Ovary (tissue), 7 donors: ENCODE measurements at regions not wholly inside any gene's neighbourhood (a gene's known extent, or its start where the extent isn't known, plus 50 kb on each side); places are given as distances from the start of the nearest gene placed in this dataset.

Source experiments
- DNase-seq, 5 donors: peaks; one replicate each; pipeline ENCODE4 v3.0.0-alpha.2; 2019 to 2020
- H3K27ac ChIP-seq, 2 donors: fragments of 200-600 bp; one replicate each; pipeline versions ENCODE4 v1.5.1 to v1.8.0; 2019 to 2022
- H3K27me3 ChIP-seq: fragments of 200-600 bp; one replicate; pipeline ENCODE4 v1.8.0; 2022
- H3K36me3 ChIP-seq: fragments of 200-600 bp; sonication (generic); one replicate; pipeline ENCODE4 v1.5.1; 2019
- H3K4me1 ChIP-seq: one replicate; pipeline ENCODE4 v1.8.1; 2013; ENCODE audit warnings: mild to moderate bottlenecking, moderate library complexity; ENCODE audit not compliant: insufficient read depth
- H3K4me3 ChIP-seq: fragments of 200-600 bp; sonication (generic); one replicate; pipeline ENCODE4 v1.5.1; 2017
- H3K9me3 ChIP-seq, 2 donors: fragments of 200-600 bp in 1 of 2; sonication (generic) in 1 of 2; one replicate each; pipeline versions ENCODE4 v1.5.1 to v1.8.1; 2013 to 2019; ENCODE audit warnings: mild to moderate bottlenecking in 1 of 2, moderate library complexity in 1 of 2
- EP300 ChIP-seq: sonication (generic); formaldehyde crosslinking; IDR thresholded peaks from one replicate; pipeline ENCODE4 v1.6.1; 2017; ENCODE audit warnings: antibody characterized with exemption
- POLR2A ChIP-seq: fragments of 450-650 bp; IDR thresholded peaks from one replicate; pipeline ENCODE4 v1.6.1; 2017; ENCODE audit warnings: antibody characterized with exemption, mild to moderate bottlenecking, moderate library complexity
- WGBS, 3 donors: extraction: QIAGEN DNeasy Blood & Tissue Kit in 1 of 3; methylation state at CpG; one replicate each; pipeline versions ENCODE4 v1.1.5 to v1.1.7; 2013 to 2017; 5-methylcytosine and 5-hydroxymethylcytosine counted together
- intact Hi-C, 4 donors: fragments of 100-400 bp; cut with DNase I; formaldehyde crosslinking; loops; one replicate each; pipeline versions ENCODE4 v1.11.0 to v1.15.1; 2022 to 2023
- TF ChIP-seq, protein P1 (sequence below), 3 donors: fragments of 450-650 bp in 2 of 3; fragments of 200-600 bp in 1 of 3; IDR thresholded peaks; one replicate each; pipeline versions ENCODE4 v1.5.1 to v1.8.0; 2016 to 2022; ENCODE audit warnings: antibody characterized with exemption in 3 of 3, mild to moderate bottlenecking in 1 of 3
- donor health status: DM: no; HTN: no; CAD: no; lungs with moderate emphysema.
- donor health status: DM: no; HTN: no; CAD: no.
- donor health status: Bipolar disorder and iron deficiency.
- donor health status: DM: no; HTN: no; CAD: no.
- donor health status: DM: yes; HTN: yes; CAD: no.

- intact Hi-C loops = loop anchor here in 1 of 4 donors (10.0 kb wide), 1 partner anchor 54 kb away; no protein-coding TSS in a partner anchor
- no peak for TF ChIP-seq POLR2A
- TF ChIP-seq, protein P1, sequence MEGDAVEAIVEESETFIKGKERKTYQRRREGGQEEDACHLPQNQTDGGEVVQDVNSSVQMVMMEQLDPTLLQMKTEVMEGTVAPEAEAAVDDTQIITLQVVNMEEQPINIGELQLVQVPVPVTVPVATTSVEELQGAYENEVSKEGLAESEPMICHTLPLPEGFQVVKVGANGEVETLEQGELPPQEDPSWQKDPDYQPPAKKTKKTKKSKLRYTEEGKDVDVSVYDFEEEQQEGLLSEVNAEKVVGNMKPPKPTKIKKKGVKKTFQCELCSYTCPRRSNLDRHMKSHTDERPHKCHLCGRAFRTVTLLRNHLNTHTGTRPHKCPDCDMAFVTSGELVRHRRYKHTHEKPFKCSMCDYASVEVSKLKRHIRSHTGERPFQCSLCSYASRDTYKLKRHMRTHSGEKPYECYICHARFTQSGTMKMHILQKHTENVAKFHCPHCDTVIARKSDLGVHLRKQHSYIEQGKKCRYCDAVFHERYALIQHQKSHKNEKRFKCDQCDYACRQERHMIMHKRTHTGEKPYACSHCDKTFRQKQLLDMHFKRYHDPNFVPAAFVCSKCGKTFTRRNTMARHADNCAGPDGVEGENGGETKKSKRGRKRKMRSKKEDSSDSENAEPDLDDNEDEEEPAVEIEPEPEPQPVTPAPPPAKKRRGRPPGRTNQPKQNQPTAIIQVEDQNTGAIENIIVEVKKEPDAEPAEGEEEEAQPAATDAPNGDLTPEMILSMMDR (IDR thresholded peaks at IDR 0.05) = no peak
- TF ChIP-seq EP300 = no peak
- 48 to 54% (median 54%) methylated on average over 6 of the region's 6 CpGs for WGBS, 3 donors
- no peak for DNase-seq
- Histone ChIP-seq H3K9me3 (no peaks in the 10 kb centered on the region), H3K36me3 (no peaks in the 10 kb centered on the region), H3K27me3 (no peaks in the 10 kb centered on the region), H3K4me1 (peaks cover 7% of the 10 kb centered on the region), H3K27ac (no peak overlapping the region), H3K4me3 (no peak overlapping the region)
Measured at GRCh38 chr3:72328755-72329277, 519.4 kb downstream of the SHQ1 start.

DNA sequence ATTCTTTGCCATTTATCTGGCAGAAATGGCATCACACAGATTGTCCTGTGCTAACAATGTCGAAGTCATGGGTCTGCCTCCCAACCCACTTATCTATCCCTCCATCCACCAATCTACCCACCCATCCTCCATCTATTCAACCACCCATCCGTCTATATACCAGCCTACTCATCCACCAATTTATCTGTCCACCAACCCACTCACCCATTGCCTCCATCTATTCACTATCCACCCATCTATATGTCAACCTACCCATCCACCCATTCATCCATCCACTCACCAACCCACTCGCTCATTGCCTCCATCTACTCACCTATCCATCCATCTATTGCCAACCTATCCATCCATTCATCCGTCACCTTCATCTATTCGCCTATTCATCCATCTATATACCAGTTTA lies 521.2 kb downstream of the SHQ1 start:
- Histone ChIP-seq H3K36me3 (no peaks in the 10 kb centered on the region), H3K9me3 (no peaks in the 10 kb centered on the region), H3K4me3 (no peak overlapping the region), H3K27me3 (no peaks in the 10 kb centered on the region), H3K27ac (no peak overlapping the region), H3K4me1 (peaks cover 7% of the 10 kb centered on the region)
- intact Hi-C loops = loop anchor here in 1 of 4 donors (10.0 kb wide), 1 partner anchor 52 kb away; no protein-coding TSS in a partner anchor
- TF ChIP-seq EP300 (no peak), POLR2A (no peak)
- TF ChIP-seq, protein P1 (IDR thresholded peaks at IDR 0.05) = no peak
- no peak for DNase-seq
- WGBS, 3 donors = 96 to 97% (median 97%) methylated on average over 5 of the region's 5 CpGs

DNA sequence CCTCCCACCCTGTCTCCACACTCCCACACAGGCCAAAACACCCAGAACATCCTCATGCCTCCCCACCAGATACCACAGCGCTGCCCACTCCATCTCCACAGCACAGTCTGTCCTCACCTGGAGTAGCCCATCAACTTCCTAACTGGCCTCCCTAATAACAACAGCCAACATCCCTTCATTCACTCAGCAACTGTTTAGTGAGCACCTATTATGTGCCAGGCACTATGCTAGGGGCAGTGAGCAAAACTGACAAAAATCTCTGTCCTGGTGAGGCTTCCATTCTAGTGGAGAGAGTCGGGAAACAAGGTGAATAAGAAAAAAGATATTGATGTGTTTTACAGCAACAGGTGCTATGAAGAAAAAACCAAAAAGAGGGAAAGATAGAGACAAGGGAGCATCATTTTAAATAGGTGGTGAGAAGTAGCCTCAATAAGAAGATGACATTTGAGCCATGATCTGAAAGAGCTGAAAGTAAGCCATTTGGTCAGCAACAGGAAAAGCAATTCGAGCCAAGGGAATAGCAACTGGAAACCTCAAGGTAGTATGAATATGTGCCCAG lies 523.9 kb downstream of the SHQ1 start:
- no peak for DNase-seq
- intact Hi-C loops = loop anchor here in 1 of 4 donors (10.0 kb wide), 1 partner anchor 50 kb away; no protein-coding TSS in a partner anchor
- Histone ChIP-seq H3K4me3 (no peak overlapping the region), H3K4me1 (peaks cover 7% of the 10 kb centered on the region), H3K27me3 (no peaks in the 10 kb centered on the region), H3K27ac (no peak overlapping the region), H3K9me3 (no peaks in the 10 kb centered on the region), H3K36me3 (no peaks in the 10 kb centered on the region)
- WGBS, 3 donors = 87 to 90% (median 89%) methylated on average over 3 of the region's 3 CpGs
- TF ChIP-seq POLR2A (no peak), EP300 (no peak)
- TF ChIP-seq, protein P1 (IDR thresholded peaks at IDR 0.05) = no peak

GRCh38 chr3:72323773-72324172 lies 524.5 kb downstream of the SHQ1 start:
- intact Hi-C loops = loop anchor here in 1 of 4 donors (10.0 kb wide), 1 partner anchor 49 kb away; no protein-coding TSS in a partner anchor

More at GRCh38 chr3:72323773-72324172, 524.5 kb downstream of the SHQ1 start:
- no peak overlapping the region for H3K4me3 ChIP-seq
- H3K36me3 ChIP-seq = no peaks in the 10 kb centered on the region
- 96 to 98% (median 98%) methylated on average over 6 of the region's 6 CpGs for WGBS, 3 donors
- TF ChIP-seq EP300 (no peak), POLR2A (no peak)
- TF ChIP-seq, protein P1 (IDR thresholded peaks at IDR 0.05) = no peak
- no peak overlapping the region for H3K27ac ChIP-seq
- H3K27me3 ChIP-seq = no peaks in the 10 kb centered on the region
- no peak for DNase-seq
- peaks cover 9% of the 10 kb centered on the region for H3K4me1 ChIP-seq
- no peaks in the 10 kb centered on the region for H3K9me3 ChIP-seq
